Left lobe of liver (tissue), 2 donors: ENCODE measurements at regions not wholly inside any gene's neighbourhood (a gene's known extent, or its start where the extent isn't known, plus 50 kb on each side); places are given as distances from the start of the nearest gene placed in this dataset.

ENCODE experiments used
- ATAC-seq: fragments of 200-7000 bp; cut with Tn5 transposase; one replicate; pipeline ENCODE4 v1.9.1; 2020; ENCODE audit warnings: mild to moderate bottlenecking, moderate library complexity
- DNase-seq: peaks from one replicate; pipeline ENCODE4 v3.0.0-alpha.2; 2020; ENCODE audit warnings: low spot score
- donor health status: DM: no; HTN: no; CAD: no; lungs with moderate emphysema.
- donor health status: DM: no; HTN: yes; CAD: no.

GRCh38 chr16:74100395-74101326 is 196.0 kb upstream of the PSMD7 start:
- DNase-seq (no peak), ATAC-seq (no peak)

GRCh38 chr16:74099530-74099929 is 197.1 kb upstream of the PSMD7 start:
- no peak for ATAC-seq
- no peak for DNase-seq

GRCh38 chr16:74094962-74095361 is 201.7 kb upstream of the PSMD7 start:
- DNase-seq = no peak
- no peak for ATAC-seq

GRCh38 chr16:74094514-74094913 is 202.1 kb upstream of the PSMD7 start:
- no peak for ATAC-seq
- no peak for DNase-seq

GRCh38 chr16:74092336-74092735 is 204.3 kb upstream of the PSMD7 start:
- no peak for ATAC-seq

GRCh38 chr16:74090871-74091270 is 205.7 kb upstream of the PSMD7 start:
- DNase-seq (no peak), ATAC-seq (no peak)

More at GRCh38 chr16:74092336-74092735, 204.3 kb upstream of the PSMD7 start:
- DNase-seq = no peak

- DNase-seq = no peak
- ATAC-seq = no peak
Observed at GRCh38 chr16:74083541-74083940, 213.1 kb upstream of the PSMD7 start.

GRCh38 chr16:74080311-74080710 is 216.3 kb upstream of the PSMD7 start:
- no peak for ATAC-seq

GRCh38 chr16:74079232-74079586 is 217.4 kb upstream of the PSMD7 start:
- DNase-seq = no peak
- ATAC-seq = no peak

More at GRCh38 chr16:74080311-74080710, 216.3 kb upstream of the PSMD7 start:
- DNase-seq = no peak

GRCh38 chr16:74078511-74079231 is 217.9 kb upstream of the PSMD7 start:
- DNase-seq = no peak
- ATAC-seq = no peak

- DNase-seq (no peak), ATAC-seq (no peak)
Observed at GRCh38 chr16:74076568-74076967, 220.0 kb upstream of the PSMD7 start.

GRCh38 chr16:74075393-74075792 is 221.2 kb upstream of the PSMD7 start:
- DNase-seq = no peak
- no peak for ATAC-seq

GRCh38 chr16:74073456-74073855 is 223.2 kb upstream of the PSMD7 start:
- ATAC-seq (peak; percentile 87), DNase-seq (peak; percentile 50)

GRCh38 chr16:74071996-74072535 is 224.5 kb upstream of the PSMD7 start:
- no peak for DNase-seq
- ATAC-seq = no peak

GRCh38 chr16:74070237-74070636 is 226.4 kb upstream of the PSMD7 start:
- DNase-seq (no peak), ATAC-seq (no peak)

- ATAC-seq (peak; percentile 61), DNase-seq (no peak)
Observed at GRCh38 chr16:74064120-74064735, 232.4 kb upstream of the PSMD7 start.

- DNase-seq = no peak
- no peak for ATAC-seq
Observed at GRCh38 chr16:74053826-74054225, 242.8 kb upstream of the PSMD7 start.

GRCh38 chr16:74053312-74053711 is 243.3 kb upstream of the PSMD7 start:
- no peak for ATAC-seq
- DNase-seq = no peak

- DNase-seq (no peak), ATAC-seq (no peak)
Observed at GRCh38 chr16:74052016-74052415, 244.6 kb upstream of the PSMD7 start.

GRCh38 chr16:74049027-74049426 is 247.6 kb upstream of the PSMD7 start:
- no peak for ATAC-seq
- DNase-seq = no peak

- no peak for ATAC-seq
- no peak for DNase-seq
Observed at GRCh38 chr16:74046524-74046923, 250.1 kb upstream of the PSMD7 start.
